Transverse colon (tissue), 4 donors: ENCODE measurements at regions not wholly inside any gene's neighbourhood (a gene's known extent, or its start where the extent isn't known, plus 50 kb on each side); places are given as distances from the start of the nearest gene placed in this dataset.

Experiments
- DNase-seq: peaks from one replicate; pipeline ENCODE4 v3.0.0-alpha.2; 2019
- H3K27ac ChIP-seq, 4 donors: fragments of 200-600 bp; sonication (generic); 2 replicates each; pipeline ENCODE4 v1.5.1; 2016 to 2018; ENCODE audit warnings: inconsistent platforms in 4 of 4
- H3K27me3 ChIP-seq: fragments of 200-600 bp; sonication (generic); 2 replicates; pipeline ENCODE4 v1.5.1; 2017; ENCODE audit warnings: inconsistent platforms
- H3K36me3 ChIP-seq, 4 donors: fragments of 200-600 bp; sonication (generic); 2 replicates each; pipeline ENCODE4 v1.5.1; 2017 to 2019; ENCODE audit warnings: inconsistent platforms in 4 of 4
- H3K4me1 ChIP-seq, 4 donors: fragments of 200-600 bp; sonication (generic); 2 replicates each; pipeline ENCODE4 v1.5.1; 2017 to 2020; ENCODE audit warnings: inconsistent platforms in 4 of 4
- H3K4me3 ChIP-seq, 4 donors: fragments of 200-600 bp; sonication (generic); 1 replicate in 1 of 4; 2 replicates in 3 of 4; pipeline versions ENCODE4 v1.5.1 to v1.6.1; 2017 to 2019; ENCODE audit warnings: inconsistent platforms in 4 of 4
- H3K9me3 ChIP-seq, 2 donors: fragments of 200-600 bp; sonication (generic); 2 replicates each; pipeline ENCODE4 v1.5.1; 2017 to 2019; ENCODE audit warnings: inconsistent platforms in 2 of 2
- EP300 ChIP-seq: sonication (generic); formaldehyde crosslinking; IDR thresholded peaks from one replicate; pipeline ENCODE4 v1.6.1; 2017; ENCODE audit warnings: antibody characterized with exemption, low read depth
- POLR2A ChIP-seq: fragments of 450-650 bp; IDR thresholded peaks from one replicate; pipeline ENCODE4 v1.6.1; 2016; ENCODE audit warnings: antibody characterized with exemption, mild to moderate bottlenecking, moderate library complexity
- POLR2AphosphoS5 ChIP-seq, 3 donors: sonication (generic); formaldehyde crosslinking; IDR thresholded peaks; one replicate each; pipeline ENCODE4 v1.6.1; 2016; ENCODE audit warnings: antibody characterized with exemption in 3 of 3
- WGBS, 2 donors: methylation state at CpG; one replicate each; pipeline ENCODE4 v1.1.5; 2018; ENCODE audit warnings: low coverage in 1 of 2; 5-methylcytosine and 5-hydroxymethylcytosine counted together
- in situ Hi-C, 4 donors: fragments of 200-750 bp; cut with MboI; loops; one replicate each; pipeline versions ENCODE4 v1.15.0 to v1.15.1; 2017; ENCODE audit warnings: low sequenced_read_pairs in 3 of 4, low pct_ligation_motif_present in 1 of 4, low pct_unique_long_range_greater_than_20kb in 1 of 4
- intact Hi-C: fragments of 100-400 bp; cut with DNase I; formaldehyde crosslinking; loops from one replicate; pipeline ENCODE4 v1.15.1; 2023; ENCODE audit warnings: low total_unique reads
- TF ChIP-seq, protein P1 (sequence below), 5 experiments: fragments of 200-600 bp in 3 of 5; fragments of 450-650 bp in 2 of 5; sonication (generic) in 3 of 5; IDR thresholded peaks; 1 replicate in 2 of 5; 2 replicates in 3 of 5; pipeline ENCODE4 v1.5.1; 2016 to 2017; ENCODE audit warnings: antibody characterized with exemption in 5 of 5, inconsistent platforms in 3 of 5, mild to moderate bottlenecking in 2 of 5, moderate library complexity in 1 of 5

- no peak overlapping the region for H3K27ac ChIP-seq
- H3K27me3 ChIP-seq, result no peaks in the 10 kb centered on the region
- WGBS, 2 donors, result 57 to 74% methylated on average over 1 of the region's 1 CpG
- intact Hi-C loops, result no loop called here
- H3K4me3 ChIP-seq, result no peak overlapping the region
- no peaks in the 10 kb centered on the region for H3K9me3 ChIP-seq
- DNase-seq, result no peak
- H3K36me3 ChIP-seq, result no peaks in the 10 kb centered on the region
- H3K4me1 ChIP-seq, result peaks cover 0 to 5% (median 0%) of the 10 kb centered on the region in 4 donors
- in situ Hi-C loops, result loop anchor here in 1 of 4 donors (25.0 kb wide), 1 partner anchor 263 kb away; no protein-coding TSS in a partner anchor
- TF ChIP-seq EP300 (no peak), POLR2AphosphoS5 (IDR thresholded peaks at IDR 0.05) (no peak), POLR2A (no peak)
- TF ChIP-seq, protein P1, sequence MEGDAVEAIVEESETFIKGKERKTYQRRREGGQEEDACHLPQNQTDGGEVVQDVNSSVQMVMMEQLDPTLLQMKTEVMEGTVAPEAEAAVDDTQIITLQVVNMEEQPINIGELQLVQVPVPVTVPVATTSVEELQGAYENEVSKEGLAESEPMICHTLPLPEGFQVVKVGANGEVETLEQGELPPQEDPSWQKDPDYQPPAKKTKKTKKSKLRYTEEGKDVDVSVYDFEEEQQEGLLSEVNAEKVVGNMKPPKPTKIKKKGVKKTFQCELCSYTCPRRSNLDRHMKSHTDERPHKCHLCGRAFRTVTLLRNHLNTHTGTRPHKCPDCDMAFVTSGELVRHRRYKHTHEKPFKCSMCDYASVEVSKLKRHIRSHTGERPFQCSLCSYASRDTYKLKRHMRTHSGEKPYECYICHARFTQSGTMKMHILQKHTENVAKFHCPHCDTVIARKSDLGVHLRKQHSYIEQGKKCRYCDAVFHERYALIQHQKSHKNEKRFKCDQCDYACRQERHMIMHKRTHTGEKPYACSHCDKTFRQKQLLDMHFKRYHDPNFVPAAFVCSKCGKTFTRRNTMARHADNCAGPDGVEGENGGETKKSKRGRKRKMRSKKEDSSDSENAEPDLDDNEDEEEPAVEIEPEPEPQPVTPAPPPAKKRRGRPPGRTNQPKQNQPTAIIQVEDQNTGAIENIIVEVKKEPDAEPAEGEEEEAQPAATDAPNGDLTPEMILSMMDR (IDR thresholded peaks at IDR 0.05), result no peak
Observed at GRCh38 chr10:35925493-35925892, 283.4 kb upstream of the FZD8 start.

DNA sequence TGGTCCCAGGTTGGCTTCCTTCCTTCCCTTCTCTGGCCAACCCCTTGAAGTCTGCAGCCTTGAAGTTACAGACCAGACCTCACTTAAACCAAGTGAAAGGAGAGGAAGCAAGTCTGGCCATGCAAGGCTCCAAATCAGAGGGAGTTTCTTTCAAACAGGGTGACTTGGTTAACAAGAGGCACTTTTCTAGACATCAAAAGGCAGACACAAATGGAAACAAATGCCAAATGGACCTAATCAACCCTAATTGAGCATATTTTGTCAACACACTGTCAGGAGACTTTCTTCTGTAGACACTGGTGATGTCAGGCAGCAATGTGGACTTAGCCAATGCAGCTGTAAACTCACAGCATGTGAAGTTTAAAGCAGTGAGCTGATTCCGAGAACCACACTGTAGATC is 282.7 kb upstream of the FZD8 start:
- Histone ChIP-seq H3K9me3 (no peaks in the 10 kb centered on the region), H3K27me3 (no peaks in the 10 kb centered on the region), H3K4me1 (peaks cover 0 to 5% (median 0%) of the 10 kb centered on the region in 4 donors), H3K36me3 (no peaks in the 10 kb centered on the region), H3K27ac (no peak overlapping the region), H3K4me3 (no peak overlapping the region)
- 73% methylated on average over 1 of the region's 1 CpG; no CpG with 5 or more reads in 1 of the 2 donors for WGBS, 2 donors
- no peak for DNase-seq
- in situ Hi-C loops (loop anchor here in 3 of 4 donors (25.0 kb wide), 2 partner anchors 262 to 287 kb away; partner anchors contain the start of gene FZD8 (in 2 of the 3)), intact Hi-C loops (no loop called here)
- TF ChIP-seq, protein P1 (IDR thresholded peaks at IDR 0.05), result no peak
- TF ChIP-seq POLR2A (no peak), EP300 (no peak), POLR2AphosphoS5 (IDR thresholded peaks at IDR 0.05) (no peak)

- TF ChIP-seq POLR2A, result no peak
- TF ChIP-seq, protein P1 (IDR thresholded peaks at IDR 0.05), result no peak
- TF ChIP-seq EP300, result no peak
- no peak for TF ChIP-seq POLR2AphosphoS5 (IDR thresholded peaks at IDR 0.05)
- in situ Hi-C loops, result loop anchor here in 2 of 4 donors (25.0 kb wide), 1 partner anchor 286 kb away; the partner anchor contains the start of gene FZD8 (in 2 of the 2)
- H3K36me3 ChIP-seq, result no peaks in the 10 kb centered on the region
- no peak for DNase-seq
- WGBS, 2 donors, result 91 to 98% methylated on average over 4 of the region's 4 CpGs
- no peak overlapping the region for H3K4me3 ChIP-seq
- no peaks in the 10 kb centered on the region for H3K9me3 ChIP-seq
- H3K27me3 ChIP-seq, result no peaks in the 10 kb centered on the region
- intact Hi-C loops, result no loop called here
- no peak overlapping the region for H3K27ac ChIP-seq
- peaks cover 0 to 5% (median 0%) of the 10 kb centered on the region in 4 donors for H3K4me1 ChIP-seq
Observed at GRCh38 chr10:35922876-35923600, 280.9 kb upstream of the FZD8 start.

DNA sequence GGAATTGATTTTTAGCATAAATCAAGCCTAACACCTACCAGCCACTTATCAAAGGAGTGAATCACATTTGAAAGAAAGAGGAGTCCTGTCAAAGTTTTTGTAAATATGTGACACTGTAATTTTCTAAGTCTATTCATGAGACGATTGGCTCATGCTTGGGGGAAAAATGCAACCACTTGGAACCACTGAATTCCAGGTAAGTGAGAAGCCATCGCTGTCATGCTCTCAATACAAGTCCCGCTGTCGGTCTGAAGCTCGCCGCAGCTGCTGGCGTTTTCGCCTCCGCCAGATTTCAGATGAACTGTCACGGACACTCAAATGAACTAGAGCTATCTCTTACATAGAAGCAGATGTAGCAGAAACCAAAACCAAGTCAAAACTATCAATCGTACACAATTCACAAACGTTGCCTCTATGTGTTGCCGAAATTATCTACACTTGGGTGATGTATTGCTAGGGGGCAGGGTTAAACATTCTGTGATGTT is 279.8 kb upstream of the FZD8 start:
- no peak for DNase-seq
- Histone ChIP-seq H3K9me3 (no peaks in the 10 kb centered on the region), H3K36me3 (no peaks in the 10 kb centered on the region), H3K4me1 (peaks cover 0 to 5% (median 0%) of the 10 kb centered on the region in 4 donors), H3K27me3 (no peaks in the 10 kb centered on the region), H3K27ac (no peak overlapping the region), H3K4me3 (no peak overlapping the region)
- in situ Hi-C loops, result loop anchor here in 2 of 4 donors (25.0 kb wide), 1 partner anchor 285 kb away; the partner anchor contains the start of gene FZD8 (in 2 of the 2)
- WGBS, 2 donors, result 91 to 93% methylated on average over 10 to 13 of the region's 13 CpGs
- TF ChIP-seq POLR2AphosphoS5 (IDR thresholded peaks at IDR 0.05), result no peak
- TF ChIP-seq, protein P1 (IDR thresholded peaks at IDR 0.05), result no peak
- no peak for TF ChIP-seq POLR2A
- no peak for TF ChIP-seq EP300
- intact Hi-C loops, result no loop called here
